Motor neuron (in vitro differentiated cells): ENCODE measurements at regions not wholly inside any gene's neighbourhood (a gene's known extent, or its start where the extent isn't known, plus 50 kb on each side); places are given as distances from the start of the nearest gene placed in this dataset.
A peak's percentile ranks its signal among the peaks of the same experiment; 100 is the strongest.
"Not testable (repeated sequence)": the region's sequence is repeated elsewhere in the genome, so short reads cannot be mapped to it uniquely, and the experiment has no call there.

Experiments used
- ATAC-seq, 8 experiments: fragments of 200-7000 bp; cut with Tn5 transposase; replicated peaks in 6 of 8; 2 replicates each; pipeline ENCODE4 v1.8.0; 2021; ENCODE audit warnings: mild to moderate bottlenecking in 8 of 8, moderate library complexity in 8 of 8
- H3K27ac ChIP-seq, 2 donors: fragments of 250-450 bp; sonication (Bioruptor Pico); 2 replicates each; pipeline ENCODE4 v1.9.0; 2021; ENCODE audit warnings: antibody characterized with exemption in 2 of 2, mild to moderate bottlenecking in 2 of 2, moderate library complexity in 1 of 2
- H3K4me1 ChIP-seq, 2 donors: fragments of 250-450 bp; sonication (Bioruptor Pico); replicated peaks in 1 of 2; 2 replicates each; pipeline ENCODE4 v1.6.1; 2021; ENCODE audit warnings: antibody characterized with exemption in 2 of 2, mild to moderate bottlenecking in 2 of 2, moderate library complexity in 1 of 2
- H3K4me3 ChIP-seq, 5 donors: fragments of 250-450 bp; sonication (Bioruptor Pico); 2 replicates each; pipeline ENCODE4 v1.9.0; 2021; ENCODE audit warnings: antibody characterized with exemption in 5 of 5, mild to moderate bottlenecking in 5 of 5, moderate library complexity in 4 of 5
- WGBS, 10 experiments: fragments of 450-650 bp; shearing (Covaris generic); methylation state at CpG; one replicate each; pipeline ENCODE4 v1.0.0; 2022; 5-methylcytosine and 5-hydroxymethylcytosine counted together
- in situ Hi-C, 9 experiments: fragments of 400-800 bp; cut with MboI; loops; one replicate each; pipeline ENCODE4 v1.15.0; 2021; ENCODE audit warnings: low sequenced_read_pairs in 9 of 9, low pct_unique_long_range_greater_than_20kb in 2 of 9; ENCODE audit not compliant: unreplicated experiment in 9 of 9

DNA sequence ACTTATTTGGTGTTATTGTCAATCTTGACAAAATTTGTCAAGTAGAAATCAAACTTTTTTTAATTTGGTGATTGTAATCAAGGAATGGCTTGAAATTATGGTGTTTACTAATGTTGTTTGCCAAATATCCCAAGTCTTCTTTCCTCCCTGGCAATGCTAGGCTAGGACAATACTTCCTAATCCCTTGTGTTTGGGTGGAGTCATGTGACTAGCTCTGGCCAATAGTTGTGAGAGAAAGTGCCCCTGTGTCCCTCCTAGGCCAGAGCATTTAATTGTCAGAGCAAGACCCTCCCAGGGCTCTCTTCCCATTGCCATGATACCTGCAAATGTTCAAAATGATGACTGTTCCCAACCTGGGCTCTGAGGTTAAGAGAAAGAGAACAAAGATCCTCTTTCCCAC lies 132.7 kb downstream of the ANXA2 start:
- no peak for ATAC-seq
- Histone ChIP-seq H3K4me1 (no peaks in the 10 kb centered on the region), H3K4me3 (no peak overlapping the region), H3K27ac (no peak overlapping the region)
- in situ Hi-C loops, result no loop called here

GRCh38 chr15:60272623-60273022 lies 125.2 kb downstream of the ANXA2 start:
- whole genome bisulfite sequencing, 10 experiments, result 40 to 95% (median 86%) methylated on average over 1 to 2 of the region's 2 CpGs; no CpG with 5 or more reads in 6 of the 10 experiments
- H3K27ac ChIP-seq, result no peak overlapping the region
- ATAC-seq, result no peak
- H3K4me1 ChIP-seq, result no peaks in the 10 kb centered on the region
- in situ Hi-C loops, result no loop called here
- no peak overlapping the region for H3K4me3 ChIP-seq

GRCh38 chr15:60275624-60276023 lies 122.2 kb downstream of the ANXA2 start:
- in situ Hi-C loops, result no loop called here
- ATAC-seq, result no peak
- 3 to 90% (median 73%) methylated on average over 3 of the region's 3 CpGs; no CpG with 5 or more reads in 1 of the 10 experiments for WGBS, 10 experiments

DNA sequence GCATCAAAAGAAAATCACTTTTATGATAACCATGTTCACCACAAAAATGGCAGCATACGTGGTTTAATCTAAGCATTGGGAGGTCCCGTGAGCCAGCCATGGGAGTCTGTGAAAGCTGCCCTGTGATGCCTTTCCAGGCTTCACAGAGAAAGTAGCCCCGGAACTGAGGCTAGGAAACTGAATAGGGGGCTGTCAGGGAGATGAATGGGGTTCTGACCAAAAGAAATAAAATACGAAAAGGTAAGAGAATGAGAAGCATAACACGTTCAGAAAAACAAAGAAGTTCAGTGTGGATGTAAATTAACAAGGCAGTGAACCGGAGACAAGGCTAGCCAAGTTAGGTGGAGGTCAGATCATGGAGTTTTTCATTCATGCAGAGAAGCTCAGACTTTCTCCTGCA lies 118.9 kb downstream of the ANXA2 start:
- Histone ChIP-seq H3K4me1 (peaks cover 5 to 8% of the 10 kb centered on the region in 2 donors), H3K4me3 (no peak overlapping the region), H3K27ac (peak overlapping the region in 1 of 2 donors; percentile 23)
- WGBS, 10 experiments, result 0 to 60% (median 29%) methylated on average over 1 to 6 of the region's 6 CpGs
- ATAC-seq, result peak in 2 of 8 experiments; percentile 30 to 52
- in situ Hi-C loops, result no loop called here

More at GRCh38 chr15:60275624-60276023, 122.2 kb downstream of the ANXA2 start:
- H3K4me3 ChIP-seq, result no peak overlapping the region
- peaks cover 5 to 8% of the 10 kb centered on the region in 2 donors for H3K4me1 ChIP-seq
- no peak overlapping the region for H3K27ac ChIP-seq

GRCh38 chr15:60280259-60280658 lies 117.5 kb downstream of the ANXA2 start:
- Histone ChIP-seq H3K4me3 (no peak overlapping the region), H3K27ac (no peak overlapping the region), H3K4me1 (peaks cover 5 to 8% of the 10 kb centered on the region in 2 donors)
- 0 to 100% (median 58%) methylated on average over 1 to 2 of the region's 2 CpGs; no CpG with 5 or more reads in 1 of the 10 experiments for WGBS, 10 experiments
- ATAC-seq, result peak in 1 of 8 experiments; percentile 66
- in situ Hi-C loops, result no loop called here

- in situ Hi-C loops, result no loop called here
- ATAC-seq, result no peak
- H3K4me1 ChIP-seq, result peaks cover 0 to 4% of the 10 kb centered on the region in 2 donors
- no peak overlapping the region for H3K4me3 ChIP-seq
- no peak overlapping the region for H3K27ac ChIP-seq
These were observed 113.8 kb downstream of the ANXA2 start for GRCh38 chr15:60283936-60284335.

- H3K4me3 ChIP-seq, ATAC-seq, H3K27ac ChIP-seq, in situ Hi-C loops: not testable (repeated sequence)
- WGBS, 10 experiments, result 8 to 100% (median 64%) methylated on average over 1 to 4 of the region's 5 CpGs
- H3K4me1 ChIP-seq, result peaks cover 10% of the 10 kb centered on the region in 2 donors
These were observed 101.9 kb downstream of the ANXA2 start for GRCh38 chr15:60295901-60296300.

DNA sequence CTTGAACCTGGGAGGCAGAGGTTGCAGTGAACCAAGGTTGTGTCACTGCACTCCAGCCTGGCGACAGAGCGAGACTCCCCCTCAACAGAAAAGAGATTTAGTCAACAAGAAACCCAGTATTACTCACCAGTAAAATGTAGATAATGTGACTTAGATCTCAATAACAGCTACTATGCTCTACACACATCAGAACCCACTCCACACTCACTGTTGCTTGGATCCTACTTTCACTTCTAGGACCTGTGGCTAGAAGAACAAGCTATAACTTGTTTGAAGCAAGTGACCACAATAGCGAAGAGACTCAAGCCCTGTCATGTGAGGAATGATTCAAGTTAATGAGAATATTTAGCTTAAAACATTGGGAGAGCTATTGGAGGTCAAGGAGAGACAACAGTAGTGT lies 100.7 kb downstream of the ANXA2 start:
- in situ Hi-C loops, result no loop called here
- no peak overlapping the region for H3K4me3 ChIP-seq
- 71 to 100% (median 91%) methylated on average over 1 to 3 of the region's 3 CpGs; no CpG with 5 or more reads in 4 of the 10 experiments for WGBS, 10 experiments
- no peak overlapping the region for H3K27ac ChIP-seq
- no peak for ATAC-seq
- peaks cover 10% of the 10 kb centered on the region in 2 donors for H3K4me1 ChIP-seq
